GM23248 (cell line): ENCODE measurements at regions not wholly inside any gene's neighbourhood (a gene's known extent, or its start where the extent isn't known, plus 50 kb on each side); places are given as distances from the start of the nearest gene placed in this dataset.

Source experiments
- DNase-seq: peaks from one replicate; pipeline ENCODE4 v3.0.0-alpha.2; 2015
- H2AFZ ChIP-seq: fragments of 200-600 bp; sonication (generic); 2 replicates; pipeline ENCODE4 v1.6.1; 2016; ENCODE audit warnings: antibody characterized with exemption
- H3F3A ChIP-seq: fragments of 200-600 bp; sonication (generic); 2 replicates; pipeline ENCODE4 v1.6.1; 2016; ENCODE audit warnings: mild to moderate bottlenecking, antibody characterized with exemption, mixed run types; ENCODE audit not compliant: insufficient read depth
- H3K27ac ChIP-seq: fragments of 200-600 bp; sonication (generic); 2 replicates; pipeline ENCODE4 v1.5.1; 2016; ENCODE audit warnings: mild to moderate bottlenecking
- H3K27me3 ChIP-seq: fragments of 200-600 bp; sonication (generic); replicated peaks from 2 replicates; pipeline ENCODE4 v1.6.1; 2016; ENCODE audit warnings: mild to moderate bottlenecking; ENCODE audit not compliant: insufficient read depth
- H3K36me3 ChIP-seq: fragments of 200-600 bp; sonication (generic); 2 replicates; pipeline ENCODE4 v1.6.1; 2016; ENCODE audit warnings: low read depth, mild to moderate bottlenecking
- H3K4me1 ChIP-seq: fragments of 200-600 bp; sonication (generic); 2 replicates; pipeline ENCODE4 v1.6.1; 2016; ENCODE audit warnings: mild to moderate bottlenecking; ENCODE audit not compliant: insufficient read depth
- H3K4me2 ChIP-seq: fragments of 200-600 bp; sonication (generic); one replicate; pipeline ENCODE4 v1.6.1; 2016; ENCODE audit warnings: mild to moderate bottlenecking; ENCODE audit not compliant: unreplicated experiment
- H3K4me3 ChIP-seq: fragments of 200-600 bp; sonication (generic); 2 replicates; pipeline ENCODE4 v1.5.1; 2016; ENCODE audit warnings: mild to moderate bottlenecking
- H3K79me2 ChIP-seq: fragments of 200-600 bp; sonication (generic); 2 replicates; pipeline ENCODE4 v1.6.1; 2016; ENCODE audit warnings: mild to moderate bottlenecking; ENCODE audit not compliant: insufficient read depth
- H3K9ac ChIP-seq: fragments of 200-600 bp; sonication (generic); 2 replicates; pipeline ENCODE4 v1.6.1; 2016; ENCODE audit warnings: mild to moderate bottlenecking
- H3K9me2 ChIP-seq: fragments of 200-600 bp; sonication (generic); 2 replicates; pipeline ENCODE4 v1.6.1; 2016; ENCODE audit warnings: mixed run types, mild to moderate bottlenecking, moderate library complexity; ENCODE audit not compliant: insufficient read depth
- H3K9me3 ChIP-seq: fragments of 200-600 bp; sonication (generic); one replicate; pipeline ENCODE4 v1.6.1; 2017; ENCODE audit warnings: low read depth
- H4K20me1 ChIP-seq: fragments of 200-600 bp; sonication (generic); 2 replicates; pipeline ENCODE4 v1.6.0; 2016; ENCODE audit not compliant: insufficient read depth
- EZH2 ChIP-seq: fragments of 200-600 bp; sonication (generic); IDR thresholded peaks from 2 replicates; pipeline ENCODE4 v1.6.1; 2018; ENCODE audit warnings: antibody characterized with exemption, mild to moderate bottlenecking; ENCODE audit not compliant: insufficient read depth, poor library complexity, severe bottlenecking
- EZH2phosphoT487 ChIP-seq: fragments of 200-600 bp; sonication (generic); IDR thresholded peaks from 2 replicates; pipeline ENCODE4 v1.6.1; 2018; ENCODE audit warnings: antibody characterized with exemption, moderate library complexity, mild to moderate bottlenecking, low read depth; ENCODE audit not compliant: insufficient read depth
- WGBS, 2 experiments: methylation state at CpG; one replicate each; pipeline ENCODE4 v1.1.6; 2015 to 2017; ENCODE audit warnings: low lambda C conversion rate in 2 of 2, low coverage in 1 of 2; ENCODE audit errors: missing lambda C conversion rate in 2 of 2; 5-methylcytosine and 5-hydroxymethylcytosine counted together
- in situ Hi-C: fragments of 300-500 bp; cut with MboI; formaldehyde crosslinking; loops from 2 replicates; pipeline ENCODE4 v1.15.0; 2020

DNA sequence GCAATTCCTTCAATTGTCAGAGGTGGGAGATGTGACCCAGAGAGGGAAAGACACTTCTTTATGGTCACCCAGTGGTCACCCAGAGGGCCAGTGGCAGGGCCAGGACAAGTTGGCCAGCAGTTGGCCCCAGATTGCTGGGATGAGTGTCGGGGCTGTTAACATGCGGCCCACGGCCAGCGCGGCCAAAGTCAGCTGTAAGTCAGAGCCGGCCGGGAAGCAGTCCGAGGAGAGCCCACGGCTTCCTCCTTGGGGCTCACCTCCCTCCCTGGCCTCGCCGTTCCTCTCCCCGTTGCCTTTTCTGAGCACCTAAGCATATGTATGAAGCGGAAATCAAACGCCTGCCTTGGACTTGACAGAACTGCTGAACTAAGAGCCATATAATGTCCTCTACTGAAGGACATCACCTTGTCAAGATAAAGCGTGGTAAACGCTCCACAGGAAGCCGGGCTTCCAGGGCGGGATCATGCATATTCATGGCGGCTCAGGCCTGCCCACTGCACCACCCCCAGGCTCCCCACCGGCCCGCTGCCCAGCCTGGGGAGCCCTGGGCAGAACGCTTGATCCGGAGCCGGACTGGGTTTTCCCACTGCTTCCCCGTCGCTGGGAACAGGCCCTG, 245.4 kb upstream of the POU3F1 start:
- no peaks in the 10 kb centered on the region for H3K79me2 ChIP-seq
- no peaks in the 10 kb centered on the region for H3K4me1 ChIP-seq
- H3F3A ChIP-seq: no peaks in the 10 kb centered on the region
- H3K4me3 ChIP-seq: no peak overlapping the region
- no peaks in the 10 kb centered on the region for H3K36me3 ChIP-seq
- no peaks in the 10 kb centered on the region for H3K9me3 ChIP-seq
- H3K27me3 ChIP-seq: peaks cover 6% of the 10 kb centered on the region; the same call in 1 of the 2 replicates
- WGBS, 2 experiments: 4 to 10% methylated on average over 22 to 26 of the region's 26 CpGs
- no peaks in the 10 kb centered on the region for H4K20me1 ChIP-seq
- DNase-seq: peak; percentile 17
- H3K27ac ChIP-seq: no peak overlapping the region
- no peak for TF ChIP-seq EZH2phosphoT487
- TF ChIP-seq EZH2: no peak
- in situ Hi-C loops: no loop called here
- H3K9me2 ChIP-seq: no peaks in the 10 kb centered on the region
- H2AFZ ChIP-seq: no peak overlapping the region; the same call in 1 of the 2 replicates
- no peak overlapping the region for H3K4me2 ChIP-seq
- no peak overlapping the region for H3K9ac ChIP-seq

DNA sequence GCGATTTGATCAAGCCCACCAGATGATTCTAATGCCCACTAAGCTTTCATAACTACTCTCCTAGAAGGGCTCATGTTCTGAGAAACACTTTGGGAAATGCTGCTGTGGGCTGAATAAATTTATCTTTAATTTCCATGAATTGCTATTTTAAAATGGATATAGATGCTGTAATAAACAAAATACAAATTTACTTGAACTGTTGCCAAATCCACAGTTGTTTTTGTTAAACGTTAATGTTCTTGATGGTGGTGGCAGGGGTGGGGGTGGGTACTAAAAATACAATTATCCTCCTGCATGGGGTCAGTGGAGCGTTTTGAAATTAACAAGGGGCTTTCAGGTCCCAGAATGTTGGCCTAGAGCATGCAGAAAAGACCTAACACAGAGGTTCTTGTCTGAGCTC, 244.7 kb upstream of the POU3F1 start:
- Histone ChIP-seq H3K4me3 (no peak overlapping the region), H3K27me3 (peaks cover 6% of the 10 kb centered on the region; the same call in 1 of the 2 replicates), H3K4me2 (no peak overlapping the region), H2AFZ (no peak overlapping the region), H3K27ac (no peak overlapping the region), H3K9me3 (no peaks in the 10 kb centered on the region), H3K36me3 (no peaks in the 10 kb centered on the region), H4K20me1 (no peaks in the 10 kb centered on the region), H3K79me2 (no peaks in the 10 kb centered on the region), H3F3A (no peaks in the 10 kb centered on the region), H3K9ac (no peak overlapping the region), H3K4me1 (no peaks in the 10 kb centered on the region), H3K9me2 (no peaks in the 10 kb centered on the region)
- TF ChIP-seq EZH2phosphoT487 (no peak), EZH2 (no peak)
- no peak for DNase-seq
- WGBS, 2 experiments: 12 to 23% methylated on average over 2 to 3 of the region's 3 CpGs
- in situ Hi-C loops: no loop called here

DNA sequence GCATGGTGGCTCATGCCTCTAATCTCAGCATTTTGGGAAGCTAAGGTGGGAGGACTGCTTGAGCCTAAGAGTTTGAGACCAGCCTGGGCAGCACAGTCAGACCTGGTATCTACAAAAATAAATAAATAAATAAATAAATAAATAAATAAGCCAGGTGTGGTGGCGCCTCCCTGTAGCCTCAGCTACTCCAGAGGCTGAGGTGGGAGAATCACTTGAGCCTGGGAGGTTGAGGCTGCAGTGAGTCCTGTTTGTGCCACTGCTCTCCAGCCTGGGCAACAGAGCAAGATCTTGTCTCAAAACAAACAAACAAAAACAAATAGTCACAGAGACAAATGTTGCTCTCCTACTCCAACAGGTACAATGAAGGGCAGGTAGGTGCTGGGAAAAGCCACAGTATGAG, 242.4 kb upstream of the POU3F1 start:
- H3K4me3 ChIP-seq: no peak overlapping the region
- no peak overlapping the region for H3K9ac ChIP-seq
- H3K4me1 ChIP-seq: no peaks in the 10 kb centered on the region
- in situ Hi-C loops: no loop called here
- DNase-seq: no peak
- H3F3A ChIP-seq: no peaks in the 10 kb centered on the region
- H3K79me2 ChIP-seq: no peaks in the 10 kb centered on the region
- H3K36me3 ChIP-seq: no peaks in the 10 kb centered on the region
- TF ChIP-seq EZH2 (no peak), EZH2phosphoT487 (no peak)
- H3K4me2 ChIP-seq: no peak overlapping the region
- H2AFZ ChIP-seq: no peak overlapping the region
- WGBS, 2 experiments: 4 to 18% methylated on average over 1 of the region's 1 CpG
- H3K9me2 ChIP-seq: no peaks in the 10 kb centered on the region
- no peaks in the 10 kb centered on the region for H4K20me1 ChIP-seq
- H3K27me3 ChIP-seq: peaks cover 6% of the 10 kb centered on the region; the same call in 1 of the 2 replicates
- H3K9me3 ChIP-seq: no peaks in the 10 kb centered on the region
- no peak overlapping the region for H3K27ac ChIP-seq

DNA sequence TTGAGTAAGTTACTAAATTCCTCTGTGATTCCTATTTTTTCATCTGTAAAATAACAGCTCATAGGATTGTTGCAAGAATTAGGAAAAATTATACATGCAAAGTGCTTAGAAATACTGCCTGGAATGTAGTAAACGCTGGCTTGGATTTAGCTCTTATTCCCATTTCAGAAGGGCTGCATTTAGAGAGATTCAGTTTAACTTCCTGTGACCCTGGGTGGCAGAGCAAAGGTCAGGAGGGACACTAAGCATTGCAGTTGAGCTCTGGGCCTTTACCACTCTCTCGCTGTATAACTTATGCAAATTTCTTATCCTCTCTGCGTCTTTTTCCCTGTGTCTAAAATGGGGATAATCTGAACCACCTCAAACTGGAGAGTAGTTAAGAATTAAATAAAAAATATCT, 241.0 kb upstream of the POU3F1 start:
- WGBS, 2 experiments: 0 to 2% methylated on average over 3 of the region's 3 CpGs
- H3K36me3 ChIP-seq: no peaks in the 10 kb centered on the region

DNA sequence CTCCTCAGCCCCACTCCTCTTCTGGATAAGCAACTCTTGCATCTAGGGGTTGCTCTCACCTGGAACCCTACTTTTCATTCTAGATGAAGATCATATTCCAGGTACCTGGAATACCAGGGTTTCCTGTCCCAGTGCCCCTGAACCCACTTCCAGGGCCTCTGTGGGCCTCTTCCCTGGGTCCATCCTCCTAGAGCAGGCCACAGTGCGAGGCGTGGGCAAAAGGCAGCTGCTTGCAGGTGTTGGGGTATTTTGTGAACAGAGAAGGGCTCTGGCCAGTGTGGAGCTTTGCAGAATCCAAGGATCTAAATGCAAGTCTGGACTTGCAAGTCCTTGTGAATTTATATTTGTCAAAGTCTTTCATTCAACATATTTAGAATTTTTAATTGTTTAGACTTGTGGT, 240.4 kb upstream of the POU3F1 start:
- TF ChIP-seq EZH2 (no peak), EZH2phosphoT487 (no peak)
- DNase-seq: no peak
- Histone ChIP-seq H3K27me3 (0 out of 2 replicates have a peak, but pooled peaks cover 6% of the 10 kb centered on the region), H3K9me2 (no peaks in the 10 kb centered on the region), H2AFZ (no peak overlapping the region), H3K36me3 (no peaks in the 10 kb centered on the region), H3K4me3 (no peak overlapping the region), H3K4me2 (no peak overlapping the region), H3K79me2 (no peaks in the 10 kb centered on the region), H3K27ac (no peak overlapping the region), H3F3A (no peaks in the 10 kb centered on the region), H3K9ac (no peak overlapping the region), H3K9me3 (no peaks in the 10 kb centered on the region), H3K4me1 (no peaks in the 10 kb centered on the region), H4K20me1 (no peaks in the 10 kb centered on the region)
- WGBS, 2 experiments: 0 to 17% methylated on average over 2 of the region's 2 CpGs
- in situ Hi-C loops: no loop called here

More for the DNA sequence above, 241.0 kb upstream of the POU3F1 start:
- Histone ChIP-seq H3K27me3 (0 out of 2 replicates have a peak, but pooled peaks cover 6% of the 10 kb centered on the region), H3F3A (no peaks in the 10 kb centered on the region), H3K4me2 (no peak overlapping the region), H2AFZ (no peak overlapping the region), H3K79me2 (no peaks in the 10 kb centered on the region), H3K9ac (no peak overlapping the region), H3K9me3 (no peaks in the 10 kb centered on the region), H3K9me2 (no peaks in the 10 kb centered on the region), H3K4me3 (no peak overlapping the region), H3K4me1 (no peaks in the 10 kb centered on the region), H4K20me1 (no peaks in the 10 kb centered on the region), H3K27ac (no peak overlapping the region)
- no peak for DNase-seq
- no peak for TF ChIP-seq EZH2
- TF ChIP-seq EZH2phosphoT487: no peak
- in situ Hi-C loops: no loop called here
